HTR-8/SVneo (cell line): ENCODE measurements at regions not wholly inside any gene's neighbourhood (a gene's known extent, or its start where the extent isn't known, plus 50 kb on each side); places are given as distances from the start of the nearest gene placed in this dataset.

Experiments
- DNase-seq: peaks from one replicate; pipeline ENCODE4 v3.0.0; 2011; ENCODE audit warnings: low spot score, mixed read lengths; ENCODE audit not compliant: insufficient read length
- FAIRE-seq: peaks from 2 replicates; lab custom pipeline; 2011; peaks lifted over from hg19 to GRCh38; lab: Jason Lieb, UNC

GRCh38 chr18:41406834-41407233 lies 548.2 kb upstream of the PIK3C3 start:
- FAIRE-seq (no peak), DNase-seq (no peak)

GRCh38 chr18:41396861-41397260 lies 558.2 kb upstream of the PIK3C3 start:
- DNase-seq: no peak
- FAIRE-seq: no peak

GRCh38 chr18:41396211-41396610 lies 558.8 kb upstream of the PIK3C3 start:
- no peak for FAIRE-seq
- no peak for DNase-seq

GRCh38 chr18:41395695-41396094 lies 559.3 kb upstream of the PIK3C3 start:
- FAIRE-seq: no peak

GRCh38 chr18:41391616-41392595 lies 563.1 kb upstream of the PIK3C3 start:
- no peak for FAIRE-seq
- peak; percentile 13 for DNase-seq

More at GRCh38 chr18:41395695-41396094, 559.3 kb upstream of the PIK3C3 start:
- no peak for DNase-seq

- DNase-seq (no peak), FAIRE-seq (no peak)
Measured at GRCh38 chr18:41390309-41390708, 564.7 kb upstream of the PIK3C3 start.

GRCh38 chr18:41378598-41378997 lies 576.4 kb upstream of the PIK3C3 start:
- no peak for FAIRE-seq

GRCh38 chr18:41373612-41374011 lies 581.4 kb upstream of the PIK3C3 start:
- FAIRE-seq: no peak
- DNase-seq: no peak

More at GRCh38 chr18:41378598-41378997, 576.4 kb upstream of the PIK3C3 start:
- DNase-seq: peak; percentile 3

- no peak for FAIRE-seq
- DNase-seq: no peak
Measured at GRCh38 chr18:41372046-41372665, 582.9 kb upstream of the PIK3C3 start.

DNA sequence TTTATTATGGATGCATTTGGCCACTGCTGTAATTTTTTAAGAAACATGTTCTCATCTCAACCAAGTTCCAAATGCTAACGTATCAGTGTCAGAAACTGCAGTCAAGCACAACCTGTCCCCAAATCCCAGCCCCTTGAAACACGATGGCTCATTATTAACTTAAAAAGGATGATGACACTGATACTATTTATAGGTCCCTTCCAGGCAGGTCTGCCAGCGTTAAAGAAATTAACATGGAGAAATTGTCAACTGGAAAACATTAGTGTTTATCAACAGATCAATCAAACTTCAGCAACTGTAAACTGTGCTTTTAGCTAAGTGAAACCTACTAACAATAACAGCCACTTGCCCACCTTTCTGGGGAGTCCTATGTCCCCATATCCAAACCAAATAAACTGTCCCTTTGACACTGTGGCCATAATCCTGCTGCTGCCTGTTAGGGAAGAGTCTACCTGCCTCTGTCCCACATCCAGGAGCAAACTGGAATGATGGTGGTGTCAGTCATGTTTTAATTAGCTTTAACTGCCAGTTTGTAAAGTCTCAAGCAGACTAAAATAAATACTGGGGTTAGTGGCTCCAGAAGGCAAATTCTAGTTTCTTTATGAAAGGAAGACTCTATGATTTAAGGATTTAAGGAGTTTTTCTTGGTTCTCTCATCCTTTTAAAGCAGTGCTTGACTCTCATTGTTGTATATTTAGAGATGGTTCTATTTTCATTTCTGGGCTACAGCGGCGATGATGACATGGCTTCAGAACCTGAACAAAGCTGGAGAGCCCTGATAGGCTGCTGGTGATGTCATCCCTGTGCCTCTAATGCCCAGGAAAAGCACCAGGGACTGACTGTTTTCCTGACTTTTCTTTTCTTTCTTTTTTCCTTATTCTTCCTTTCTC lies 583.6 kb upstream of the PIK3C3 start:
- DNase-seq (no peak), FAIRE-seq (no peak)

DNA sequence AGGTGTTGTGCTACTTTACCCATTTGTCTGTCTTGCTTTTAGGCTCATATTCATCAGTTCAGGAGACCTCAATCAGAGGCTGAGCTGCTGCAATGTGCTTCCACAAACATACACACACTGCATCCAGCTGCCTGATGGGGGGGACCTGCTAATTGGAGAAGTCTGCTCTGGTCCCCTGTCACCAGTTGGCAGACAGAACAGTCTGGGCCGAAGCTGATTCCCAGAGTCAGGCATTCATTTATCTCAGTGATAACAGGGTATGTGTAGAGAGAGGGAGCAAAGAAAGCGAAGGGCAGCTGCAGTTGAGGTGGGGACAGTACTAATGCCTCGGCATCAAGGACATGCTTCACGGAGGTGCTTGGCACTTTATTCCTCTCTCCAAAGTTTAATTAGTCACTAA lies 584.3 kb upstream of the PIK3C3 start:
- DNase-seq: no peak
- FAIRE-seq: no peak

- FAIRE-seq (no peak), DNase-seq (no peak)
Measured at GRCh38 chr18:41357708-41358107, 597.3 kb upstream of the PIK3C3 start.

- DNase-seq (no peak), FAIRE-seq (no peak)
Measured at GRCh38 chr18:41353777-41354528, 601.1 kb upstream of the PIK3C3 start.

DNA sequence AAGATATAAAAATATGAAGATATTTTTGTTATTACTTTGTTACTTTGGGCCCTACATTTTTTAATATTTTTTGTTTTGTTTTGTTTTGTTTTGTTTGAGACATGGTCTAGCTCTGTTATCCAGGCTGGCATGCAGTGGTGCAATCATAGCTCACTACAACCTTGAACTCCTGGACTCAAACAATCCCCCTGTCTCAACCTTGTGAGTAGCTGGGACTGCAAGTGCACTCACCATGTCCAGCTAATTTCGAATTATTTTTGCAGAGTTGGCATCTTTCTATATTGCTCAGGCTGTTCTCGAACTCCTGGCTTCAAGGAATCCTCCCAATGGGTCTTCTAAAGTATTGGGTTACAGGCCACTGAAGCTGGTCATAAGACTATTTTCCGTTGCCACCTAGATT lies 603.6 kb upstream of the PIK3C3 start:
- FAIRE-seq (no peak), DNase-seq (no peak)

GRCh38 chr18:41347057-41347456 lies 608.0 kb upstream of the PIK3C3 start:
- no peak for FAIRE-seq

DNA sequence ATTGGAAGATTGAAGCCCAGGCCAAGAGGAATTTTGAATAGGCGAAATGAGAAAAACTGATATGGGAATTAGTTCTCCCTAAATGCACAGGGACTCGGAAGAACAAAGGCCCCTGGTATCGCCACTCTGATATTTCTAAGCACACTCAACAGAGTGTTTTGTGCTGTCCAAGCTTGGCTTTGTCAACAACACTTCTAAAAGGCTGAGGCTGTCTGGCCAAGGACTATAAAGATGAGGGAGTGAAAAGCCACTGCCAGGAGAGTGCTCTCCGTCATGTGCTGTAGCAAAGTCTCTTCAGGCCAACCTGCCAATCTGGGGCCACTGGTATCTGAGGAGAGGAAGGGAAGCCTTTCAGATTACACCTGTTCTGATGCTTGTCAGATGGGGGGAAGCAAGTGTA lies 611.2 kb upstream of the PIK3C3 start:
- no peak for DNase-seq
- FAIRE-seq: no peak

More at GRCh38 chr18:41347057-41347456, 608.0 kb upstream of the PIK3C3 start:
- peak; percentile 3 for DNase-seq

DNA sequence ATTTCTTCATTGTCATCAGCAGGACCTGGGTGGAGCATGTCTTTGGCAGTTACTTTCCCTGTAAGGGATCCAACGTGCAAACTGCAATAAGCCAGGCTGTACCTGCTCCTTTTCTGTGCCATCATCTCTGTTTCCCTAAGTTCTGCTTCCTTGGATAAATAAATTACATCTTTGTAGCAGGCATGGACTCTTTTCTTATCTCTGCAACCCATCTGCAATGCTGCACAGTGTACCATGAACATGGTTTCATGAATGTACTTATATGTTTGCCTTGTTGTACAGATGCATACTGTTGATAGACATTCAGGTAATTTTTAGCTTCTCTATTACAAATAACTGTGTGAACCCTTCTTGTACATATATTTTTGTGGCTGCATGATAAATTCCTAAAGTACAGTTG lies 616.7 kb upstream of the PIK3C3 start:
- FAIRE-seq: no peak
- DNase-seq: no peak

GRCh38 chr18:41331661-41332060 lies 623.4 kb upstream of the PIK3C3 start:
- no peak for FAIRE-seq
- no peak for DNase-seq

GRCh38 chr18:41326311-41326710 lies 628.7 kb upstream of the PIK3C3 start:
- no peak for FAIRE-seq
- DNase-seq: no peak

DNA sequence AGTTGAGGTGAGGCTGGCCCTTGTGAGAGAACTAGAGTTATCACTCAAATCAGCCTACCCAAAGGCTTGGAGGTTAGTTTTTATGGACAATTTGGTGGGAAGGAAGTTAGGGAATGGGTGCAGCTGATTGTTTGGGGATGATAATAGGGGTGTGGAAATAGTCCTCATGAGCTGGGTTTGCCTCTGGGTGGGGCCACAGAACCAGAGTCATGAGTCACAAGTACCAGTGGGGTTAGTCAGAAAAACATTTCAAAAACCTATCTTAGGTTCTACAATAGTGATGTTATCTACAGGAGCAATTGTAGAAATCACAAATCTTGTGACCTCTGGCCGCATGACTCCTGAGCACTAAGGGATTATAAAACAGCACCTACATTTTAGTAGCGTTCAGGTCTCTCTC lies 630.1 kb upstream of the PIK3C3 start:
- DNase-seq (no peak), FAIRE-seq (no peak)
